ENCODE measurements at regions not wholly inside any gene's neighbourhood (a gene's known extent, or its start where the extent isn't known, plus 50 kb on each side); places are given as distances from the start of the nearest gene placed in this dataset.

GRCh38 chr3:160161921-160162320 is 63.3 kb upstream of the C3orf80 start:
- TF ChIP-seq CTCF (IDR thresholded peaks at IDR 0.05; ENCODE audit: low read depth, low read length) (no peak), POLR2A (IDR thresholded peaks at IDR 0.05; ENCODE audit: extremely low read depth, insufficient read length) (no peak)
